ENCODE measurements at regions not wholly inside any gene's neighbourhood (a gene's known extent, or its start where the extent isn't known, plus 50 kb on each side); places are given as distances from the start of the nearest gene placed in this dataset.

- H3K9me2 ChIP-seq (replicated peaks; ENCODE audit: low read length), result no peaks in the 10 kb centered on the region
- peak; percentile 17; the same call in 1 of the 2 replicates for TF ChIP-seq CTCF (conservative IDR thresholded peaks at IDR 0.05; ENCODE audit: low read depth, low read length)
- TF ChIP-seq EZH2 (IDR thresholded peaks at IDR 0.05; ENCODE audit: low read length, unreplicated experiment), result no peak
- ChIA-PET CTCF (no interaction called here), POLR2A (ENCODE audit: unreplicated experiment) (no interaction called here)
- peaks cover 12% of the 10 kb centered on the region for H3K36me3 ChIP-seq (ENCODE audit: low read depth, low read length)
- no peak overlapping the region for H3K9ac ChIP-seq (ENCODE audit: low read length)
- peaks cover 27% of the 10 kb centered on the region for H3K79me2 ChIP-seq (ENCODE audit: low read length)
- no peak for DNase-seq
- ATAC-seq, result no peak
- no peak overlapping the region for H3K4me3 ChIP-seq (ENCODE audit: low read length)
- H3K27me3 ChIP-seq (ENCODE audit: low read length), result no peaks in the 10 kb centered on the region
- H3K4me2 ChIP-seq (ENCODE audit: low read length), result no peak overlapping the region
- no peaks in the 10 kb centered on the region for H3F3A ChIP-seq (ENCODE audit: low read length, unreplicated experiment)
- no TSS peak for BruUV-seq (replicated peaks)
- H2AFZ ChIP-seq (ENCODE audit: low read length), result no peak overlapping the region
- no peak overlapping the region for H3K27ac ChIP-seq (ENCODE audit: low read length)
- H3K9me3 ChIP-seq (ENCODE audit: low read length), result no peaks in the 10 kb centered on the region
- H3K4me1 ChIP-seq (ENCODE audit: insufficient read depth, low read length), result peaks cover 20% of the 10 kb centered on the region
- 0 out of 2 replicates have a peak, but pooled peaks cover 1% of the 10 kb centered on the region for H4K20me1 ChIP-seq (ENCODE audit: low read length)
- intact Hi-C loops (cut with micrococcal nuclease), result no loop called here
Measured at GRCh38 chr12:124407074-124407473, 112.2 kb downstream of the RFLNA start.

GRCh38 chr12:124406043-124406442 lies 111.2 kb downstream of the RFLNA start:
- H3K27ac ChIP-seq (ENCODE audit: low read length), result no peak overlapping the region
- H3K4me3 ChIP-seq (ENCODE audit: low read length), result no peak overlapping the region
- TF ChIP-seq EZH2phosphoT487 (IDR thresholded peaks at IDR 0.05; ENCODE audit: borderline replicate concordance, low read length) (no peak), CTCF (conservative IDR thresholded peaks at IDR 0.05; ENCODE audit: low read depth, low read length) (no peak), EZH2 (IDR thresholded peaks at IDR 0.05; ENCODE audit: low read length, unreplicated experiment) (no peak)
- H3K4me2 ChIP-seq (ENCODE audit: low read length), result no peak overlapping the region
- H3K36me3 ChIP-seq (ENCODE audit: low read depth, low read length), result peaks cover 14% of the 10 kb centered on the region
- ChIA-PET CTCF (no interaction called here), POLR2A (ENCODE audit: unreplicated experiment) (no interaction called here)
- H3K9me2 ChIP-seq (replicated peaks; ENCODE audit: low read length), result no peaks in the 10 kb centered on the region
- intact Hi-C loops (cut with micrococcal nuclease), result no loop called here
- no peak overlapping the region for H2AFZ ChIP-seq (ENCODE audit: low read length)
- peaks cover 11% of the 10 kb centered on the region for H3K4me1 ChIP-seq (ENCODE audit: insufficient read depth, low read length)
- peaks cover 27% of the 10 kb centered on the region for H3K79me2 ChIP-seq (ENCODE audit: low read length)
- no peaks in the 10 kb centered on the region for H3K9me3 ChIP-seq (ENCODE audit: low read length)
- H4K20me1 ChIP-seq (ENCODE audit: low read length), result no peaks in the 10 kb centered on the region
- BruUV-seq (replicated peaks), result no TSS peak
- DNase-seq (no peak), ATAC-seq (no peak)
- no peaks in the 10 kb centered on the region for H3K27me3 ChIP-seq (ENCODE audit: low read length)
- no peaks in the 10 kb centered on the region for H3F3A ChIP-seq (ENCODE audit: low read length, unreplicated experiment)
- H3K9ac ChIP-seq (ENCODE audit: low read length), result no peak overlapping the region

- intact Hi-C loops (cut with micrococcal nuclease), result no loop called here
- no TSS peak for BruUV-seq (replicated peaks)
- Histone ChIP-seq H4K20me1 (ENCODE audit: low read length) (no peaks in the 10 kb centered on the region), H3K4me1 (ENCODE audit: insufficient read depth, low read length) (peaks cover 7% of the 10 kb centered on the region), H3K9me3 (ENCODE audit: low read length) (no peaks in the 10 kb centered on the region), H3K4me3 (ENCODE audit: low read length) (no peak overlapping the region), H3K4me2 (ENCODE audit: low read length) (no peak overlapping the region), H3K9ac (ENCODE audit: low read length) (no peak overlapping the region), H3K79me2 (ENCODE audit: low read length) (peaks cover 24% of the 10 kb centered on the region), H3K9me2 (replicated peaks; ENCODE audit: low read length) (no peaks in the 10 kb centered on the region), H3K27ac (ENCODE audit: low read length) (no peak overlapping the region), H3K36me3 (ENCODE audit: low read depth, low read length) (peaks cover 14% of the 10 kb centered on the region), H3F3A (ENCODE audit: low read length, unreplicated experiment) (no peaks in the 10 kb centered on the region), H3K27me3 (ENCODE audit: low read length) (no peaks in the 10 kb centered on the region), H2AFZ (ENCODE audit: low read length) (no peak overlapping the region)
- CTCF ChIA-PET, result no interaction called here
- no peak for ATAC-seq
- DNase-seq, result no peak
- POLR2A ChIA-PET (ENCODE audit: unreplicated experiment), result no interaction called here
- no peak for TF ChIP-seq EZH2 (IDR thresholded peaks at IDR 0.05; ENCODE audit: low read length, unreplicated experiment)
- no peak for TF ChIP-seq CTCF (conservative IDR thresholded peaks at IDR 0.05; ENCODE audit: low read depth, low read length)
- TF ChIP-seq EZH2phosphoT487 (IDR thresholded peaks at IDR 0.05; ENCODE audit: borderline replicate concordance, low read length), result no peak
Measured at GRCh38 chr12:124405592-124405991, 110.7 kb downstream of the RFLNA start.

Data from PC-3 (cell line).